Loucy (cell line): ENCODE measurements at regions not wholly inside any gene's neighbourhood (a gene's known extent, or its start where the extent isn't known, plus 50 kb on each side); places are given as distances from the start of the nearest gene placed in this dataset.

Source experiments
- EZH2phosphoT487 ChIP-seq: fragments of 200-600 bp; IDR thresholded peaks from 2 replicates; pipeline ENCODE4 v1.6.1; 2018; ENCODE audit warnings: antibody characterized with exemption, mild to moderate bottlenecking, moderate library complexity, borderline replicate concordance
- TF ChIP-seq, protein P1 (sequence below): fragments of 200-600 bp; sonication (generic); conservative IDR thresholded peaks from 2 replicates; pipeline ENCODE4 v1.5.1; 2014; ENCODE audit warnings: mild to moderate bottlenecking, antibody characterized with exemption, low read length

DNA sequence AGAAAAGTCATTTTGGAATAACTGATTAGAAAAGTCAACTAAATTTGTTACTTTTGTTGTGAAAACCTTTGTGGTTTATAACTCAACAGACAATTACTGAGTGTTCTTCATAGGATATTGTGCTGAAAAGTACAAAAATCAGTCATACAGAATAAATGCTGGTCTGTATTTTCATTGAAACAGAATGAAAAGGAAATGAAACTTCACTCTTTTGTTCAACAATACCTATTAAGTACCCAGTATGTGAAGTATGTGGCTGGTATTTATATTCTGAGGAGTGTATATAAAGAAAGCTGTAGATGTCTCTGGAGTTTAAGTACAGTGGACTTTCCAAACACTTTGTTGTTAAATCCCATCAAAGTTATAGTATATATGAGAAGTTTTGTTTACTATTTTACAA lies 828.4 kb upstream of the ATXN8OS start:
- TF ChIP-seq, protein P1, sequence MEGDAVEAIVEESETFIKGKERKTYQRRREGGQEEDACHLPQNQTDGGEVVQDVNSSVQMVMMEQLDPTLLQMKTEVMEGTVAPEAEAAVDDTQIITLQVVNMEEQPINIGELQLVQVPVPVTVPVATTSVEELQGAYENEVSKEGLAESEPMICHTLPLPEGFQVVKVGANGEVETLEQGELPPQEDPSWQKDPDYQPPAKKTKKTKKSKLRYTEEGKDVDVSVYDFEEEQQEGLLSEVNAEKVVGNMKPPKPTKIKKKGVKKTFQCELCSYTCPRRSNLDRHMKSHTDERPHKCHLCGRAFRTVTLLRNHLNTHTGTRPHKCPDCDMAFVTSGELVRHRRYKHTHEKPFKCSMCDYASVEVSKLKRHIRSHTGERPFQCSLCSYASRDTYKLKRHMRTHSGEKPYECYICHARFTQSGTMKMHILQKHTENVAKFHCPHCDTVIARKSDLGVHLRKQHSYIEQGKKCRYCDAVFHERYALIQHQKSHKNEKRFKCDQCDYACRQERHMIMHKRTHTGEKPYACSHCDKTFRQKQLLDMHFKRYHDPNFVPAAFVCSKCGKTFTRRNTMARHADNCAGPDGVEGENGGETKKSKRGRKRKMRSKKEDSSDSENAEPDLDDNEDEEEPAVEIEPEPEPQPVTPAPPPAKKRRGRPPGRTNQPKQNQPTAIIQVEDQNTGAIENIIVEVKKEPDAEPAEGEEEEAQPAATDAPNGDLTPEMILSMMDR, result no peak
- TF ChIP-seq EZH2phosphoT487, result no peak
